ENCODE measurements at regions not wholly inside any gene's neighbourhood (a gene's known extent, or its start where the extent isn't known, plus 50 kb on each side); places are given as distances from the start of the nearest gene placed in this dataset.

GRCh38 chr21:28356422-28356821 lies 636.3 kb downstream of the LTN1 start:
- DNase-seq (ENCODE audit: low read depth), result no peak

GRCh38 chr21:28345934-28346333 lies 646.7 kb downstream of the LTN1 start:
- DNase-seq (ENCODE audit: low read depth), result no peak

- DNase-seq (ENCODE audit: low read depth), result no peak
These were observed 647.7 kb downstream of the LTN1 start for GRCh38 chr21:28344985-28345384.

GRCh38 chr21:28342212-28342810 lies 650.4 kb downstream of the LTN1 start:
- no peak for DNase-seq (ENCODE audit: low read depth)

- no peak for DNase-seq (ENCODE audit: low read depth)
These were observed 653.3 kb downstream of the LTN1 start for GRCh38 chr21:28339403-28339802.

- DNase-seq (ENCODE audit: low read depth), result no peak
These were observed 653.9 kb downstream of the LTN1 start for GRCh38 chr21:28338701-28339305.

GRCh38 chr21:28337315-28337714 lies 655.4 kb downstream of the LTN1 start:
- peak; percentile 31 for DNase-seq (ENCODE audit: low read depth)

- peak; percentile 65 for DNase-seq (ENCODE audit: low read depth)
These were observed 656.4 kb downstream of the LTN1 start for GRCh38 chr21:28336314-28336713.

GRCh38 chr21:28334407-28334806 lies 658.3 kb downstream of the LTN1 start:
- no peak for DNase-seq (ENCODE audit: low read depth)

- DNase-seq (ENCODE audit: low read depth), result no peak
These were observed 659.0 kb downstream of the LTN1 start for GRCh38 chr21:28333578-28334075.

GRCh38 chr21:28332796-28333195 lies 659.9 kb downstream of the LTN1 start:
- no peak for DNase-seq (ENCODE audit: low read depth)

GRCh38 chr21:28325618-28326017 lies 667.1 kb downstream of the LTN1 start:
- no peak for DNase-seq (ENCODE audit: low read depth)

GRCh38 chr21:28324690-28325089 lies 668.0 kb downstream of the LTN1 start:
- no peak for DNase-seq (ENCODE audit: low read depth)

GRCh38 chr21:28317177-28317950 lies 675.3 kb downstream of the LTN1 start:
- DNase-seq (ENCODE audit: low read depth), result no peak

- DNase-seq (ENCODE audit: low read depth), result no peak
These were observed 681.1 kb downstream of the LTN1 start for GRCh38 chr21:28311411-28312190.

GRCh38 chr21:28310711-28311110 lies 682.0 kb downstream of the LTN1 start:
- DNase-seq (ENCODE audit: low read depth), result no peak

GRCh38 chr21:28310171-28310685 lies 682.4 kb downstream of the LTN1 start:
- DNase-seq (ENCODE audit: low read depth), result no peak

- no peak for DNase-seq (ENCODE audit: low read depth)
These were observed 683.1 kb downstream of the LTN1 start for GRCh38 chr21:28309596-28309995.

- DNase-seq (ENCODE audit: low read depth), result no peak
These were observed 684.2 kb downstream of the LTN1 start for GRCh38 chr21:28308516-28308915.

GRCh38 chr21:28299946-28300345 lies 692.7 kb downstream of the LTN1 start:
- no peak for DNase-seq (ENCODE audit: low read depth)

- no peak for DNase-seq (ENCODE audit: low read depth)
These were observed 694.4 kb downstream of the LTN1 start for GRCh38 chr21:28298251-28298672.

GRCh38 chr21:28294051-28294450 lies 698.6 kb downstream of the LTN1 start:
- no peak for DNase-seq (ENCODE audit: low read depth)

Measured in forelimb muscle (tissue), 1 donor.